HG03558 (cell line): ENCODE measurements at regions not wholly inside any gene's neighbourhood (a gene's known extent, or its start where the extent isn't known, plus 50 kb on each side); places are given as distances from the start of the nearest gene placed in this dataset.
"Not testable (repeated sequence)": the region's sequence is repeated elsewhere in the genome, so short reads cannot be mapped to it uniquely, and the experiment has no call there.

Experiments used
- ATAC-seq: cut with Tn5 transposase; IDR thresholded peaks from one replicate; pipeline ENCODE4 v1.9.1; 2021; ENCODE audit warnings: moderate number of reproducible peaks; ENCODE audit not compliant: unreplicated experiment; ENCODE audit errors: extremely low read depth

DNA sequence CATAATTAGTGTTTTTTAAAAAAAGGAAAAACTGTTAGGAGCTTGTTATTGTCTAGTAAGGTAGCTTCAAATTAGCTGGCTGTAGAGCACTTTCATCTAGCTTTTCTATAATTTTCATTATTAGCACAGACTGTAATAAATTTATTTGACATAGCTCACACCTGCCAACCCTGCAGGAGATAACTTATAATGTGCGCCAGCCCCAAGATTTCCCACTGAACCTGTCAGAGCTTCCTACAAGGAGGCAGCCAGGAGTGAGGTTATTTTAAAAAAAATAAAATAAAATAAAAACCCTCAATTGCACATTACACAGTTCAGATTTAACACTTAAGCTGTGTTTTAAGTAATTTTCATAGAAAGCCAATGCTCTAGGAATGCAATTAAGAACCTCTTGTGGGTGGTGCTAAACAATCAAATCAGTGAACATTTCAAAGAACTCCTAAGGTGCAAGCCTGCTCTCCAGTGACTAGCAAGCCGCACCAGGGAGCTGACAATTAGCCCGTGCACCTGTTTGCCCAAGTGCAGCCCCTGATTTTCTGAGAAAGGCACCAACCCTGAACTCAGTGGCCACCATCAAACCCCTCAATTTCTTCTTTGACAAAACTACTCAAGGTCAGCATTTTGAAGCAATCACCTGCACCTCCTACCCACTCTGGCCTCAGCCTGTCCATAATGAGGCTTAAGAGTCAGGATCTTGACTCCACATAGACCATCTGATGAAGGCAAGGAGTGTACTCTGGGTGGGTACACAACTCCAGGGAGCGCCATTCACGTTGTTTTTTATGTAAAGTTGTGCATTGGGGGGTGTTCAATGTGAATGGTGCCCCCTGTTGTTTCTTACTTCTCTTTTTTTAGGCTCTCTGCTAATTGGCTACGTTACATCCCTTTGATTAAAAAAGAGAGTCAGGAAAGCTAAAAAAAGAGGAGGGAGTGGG, 385.3 kb upstream of the WWC1 start:
- ATAC-seq: no peak

GRCh38 chr5:167908606-167909005, 382.8 kb upstream of the WWC1 start:
- ATAC-seq: no peak

- ATAC-seq: no peak
Measured at GRCh38 chr5:167912941-167913665, 378.3 kb upstream of the WWC1 start.

DNA sequence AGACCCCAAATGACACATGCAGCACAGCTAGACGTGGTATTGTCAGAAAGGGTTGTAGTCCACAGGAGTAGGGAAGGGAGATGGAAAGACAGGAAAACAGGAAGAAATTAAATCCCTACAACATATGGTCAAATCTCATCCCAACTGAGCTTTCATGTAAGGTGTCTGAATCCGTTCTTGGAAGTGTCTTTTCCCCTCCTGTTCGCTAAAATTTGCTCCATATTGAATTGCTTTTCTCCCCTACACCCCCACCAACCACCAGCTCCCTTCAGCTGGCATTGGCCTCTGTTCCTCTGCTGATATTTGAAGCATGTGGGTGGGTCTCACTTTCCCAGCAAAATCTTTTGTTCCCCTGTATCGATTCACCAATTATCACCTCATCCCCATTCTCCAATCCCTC, 376.2 kb upstream of the WWC1 start:
- no peak for ATAC-seq

DNA sequence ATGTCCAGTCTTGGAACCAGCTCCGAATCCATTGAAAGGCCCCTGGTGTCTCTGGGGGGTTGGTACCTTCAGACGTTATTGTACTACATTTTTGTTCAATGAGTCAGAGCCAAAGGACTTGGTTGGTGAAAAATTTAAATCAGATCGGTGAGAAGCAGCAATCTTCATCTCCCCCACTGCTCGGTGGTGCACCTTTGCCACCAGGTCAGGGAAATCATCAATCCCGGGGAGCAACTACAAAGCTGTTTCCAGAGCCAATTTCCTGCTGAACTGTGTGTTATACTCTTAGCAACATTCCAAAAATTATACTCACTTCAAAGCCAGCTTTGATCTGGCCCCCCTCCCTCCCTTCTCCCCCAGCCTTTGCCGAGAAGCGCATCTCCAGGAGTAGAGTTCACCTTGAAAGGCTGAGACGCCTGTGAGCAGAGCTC, 375.2 kb upstream of the WWC1 start:
- ATAC-seq: no peak

DNA sequence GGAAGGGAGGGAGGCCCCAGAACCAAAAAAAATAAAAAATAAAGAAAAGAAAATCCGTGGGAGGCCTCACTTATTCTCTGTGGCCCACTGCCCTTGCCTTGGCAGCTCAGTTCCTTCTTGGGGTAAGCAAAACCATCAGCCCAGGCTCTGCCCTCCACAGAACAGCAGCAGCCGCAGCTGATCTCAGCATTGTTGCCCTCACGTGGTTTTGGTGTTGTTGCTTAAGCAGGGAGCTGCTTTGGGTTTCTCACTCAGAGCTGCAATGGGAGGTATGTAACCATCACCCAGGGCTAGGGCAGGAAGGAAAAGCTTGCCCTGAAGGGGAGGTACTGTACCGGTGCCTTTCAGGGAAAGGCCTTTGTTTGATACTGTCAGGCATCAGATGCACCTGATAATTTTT, 374.7 kb upstream of the WWC1 start:
- ATAC-seq: no peak

DNA sequence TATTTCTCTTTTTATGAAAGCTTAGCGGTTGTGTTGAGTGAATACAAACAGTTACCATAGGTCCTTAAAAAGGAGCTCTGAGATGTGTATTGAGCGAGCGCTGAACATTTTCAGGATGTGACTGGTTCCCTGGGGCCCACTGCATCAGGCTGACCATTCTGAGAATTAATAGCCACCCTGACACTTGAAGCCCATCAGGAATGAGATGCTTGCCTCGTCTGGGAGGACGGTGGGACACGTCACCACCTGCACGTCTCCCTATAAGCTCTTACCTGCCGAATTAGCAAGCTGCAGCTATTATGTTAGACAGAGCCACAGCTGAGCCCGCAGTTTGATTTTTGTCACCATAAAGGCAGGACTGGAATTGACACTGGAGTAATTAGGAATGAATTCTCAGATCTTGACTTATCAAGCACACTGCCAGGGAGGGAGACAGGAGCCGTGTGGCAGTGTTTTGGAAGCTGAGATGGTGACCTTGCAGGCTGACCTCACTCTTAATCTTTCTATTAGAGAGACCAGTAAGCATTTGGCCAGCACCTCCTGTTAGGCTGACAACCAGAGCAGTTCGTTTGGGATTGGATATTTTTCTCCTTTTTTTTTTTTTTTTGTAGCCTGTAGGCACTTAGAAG, 373.1 kb upstream of the WWC1 start:
- ATAC-seq: no peak

DNA sequence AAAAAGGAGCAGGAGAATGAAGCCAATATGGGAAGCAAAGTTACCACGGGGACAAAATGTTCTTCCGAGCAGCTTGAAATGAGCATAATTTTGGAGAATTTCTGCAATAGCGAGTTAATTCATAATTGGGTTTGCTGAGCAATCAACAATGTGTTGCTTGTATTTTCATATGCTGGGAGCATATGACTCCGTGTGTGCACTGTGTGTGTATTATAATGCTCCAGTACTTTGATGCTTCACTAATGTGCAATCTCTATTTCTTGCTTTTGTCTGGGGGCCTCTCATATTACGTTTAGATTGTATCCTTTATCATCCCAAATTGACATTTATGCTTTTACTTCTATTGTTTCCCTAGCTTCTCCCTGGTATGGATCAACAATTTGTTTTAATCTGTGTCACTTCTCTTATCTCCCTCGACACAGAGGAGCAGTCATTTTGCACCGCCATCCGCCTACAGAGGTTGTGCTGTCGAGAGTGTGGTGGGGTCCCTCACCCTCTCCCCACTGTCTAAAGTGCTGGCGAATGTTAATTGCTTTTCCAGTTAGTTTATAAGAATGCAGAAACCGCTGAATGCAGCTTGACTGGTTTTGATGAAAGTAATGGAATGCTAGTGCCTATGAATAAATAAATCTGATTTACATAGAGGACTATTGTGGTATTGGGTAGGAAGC, 372.5 kb upstream of the WWC1 start:
- no peak for ATAC-seq

- no peak for ATAC-seq
Measured at GRCh38 chr5:167920589-167920988, 370.9 kb upstream of the WWC1 start.

DNA sequence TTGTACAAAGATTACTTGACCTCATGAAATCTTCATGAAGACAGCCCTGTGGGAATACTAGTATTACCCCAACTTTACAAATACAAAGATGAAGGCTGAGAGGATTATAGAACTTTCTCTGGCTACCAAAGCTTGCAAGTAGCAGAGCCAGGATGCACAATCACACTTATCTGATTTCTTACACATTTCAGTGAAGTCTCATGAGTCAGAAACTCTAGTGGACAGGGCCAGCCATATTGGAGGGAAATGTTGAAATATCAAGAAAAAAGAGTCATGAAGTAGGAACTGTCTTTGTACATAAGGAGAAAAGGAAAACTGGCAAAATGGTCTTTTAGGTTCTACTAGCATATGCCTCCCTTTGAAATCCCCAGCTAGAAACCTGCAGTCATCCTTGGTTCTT, 369.6 kb upstream of the WWC1 start:
- no peak for ATAC-seq

DNA sequence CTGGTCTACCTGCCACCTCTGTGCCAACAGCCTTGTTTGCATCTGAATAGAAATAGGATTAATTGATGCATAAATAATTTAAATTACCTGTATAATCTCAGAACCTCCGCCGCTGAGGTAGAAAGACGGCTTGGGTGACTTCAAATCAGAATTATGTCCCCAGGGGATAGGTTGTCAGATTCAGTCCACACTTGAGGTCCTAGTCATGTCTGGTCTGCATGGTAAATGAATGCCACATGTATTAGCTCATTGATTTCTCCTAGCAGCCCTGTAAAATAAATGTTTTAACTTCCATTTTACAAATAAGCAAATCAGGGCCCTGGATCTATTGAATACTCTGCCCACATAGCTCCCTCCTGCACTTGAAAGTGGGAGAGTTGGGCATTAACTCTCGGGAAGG, 368.0 kb upstream of the WWC1 start:
- ATAC-seq: no peak

DNA sequence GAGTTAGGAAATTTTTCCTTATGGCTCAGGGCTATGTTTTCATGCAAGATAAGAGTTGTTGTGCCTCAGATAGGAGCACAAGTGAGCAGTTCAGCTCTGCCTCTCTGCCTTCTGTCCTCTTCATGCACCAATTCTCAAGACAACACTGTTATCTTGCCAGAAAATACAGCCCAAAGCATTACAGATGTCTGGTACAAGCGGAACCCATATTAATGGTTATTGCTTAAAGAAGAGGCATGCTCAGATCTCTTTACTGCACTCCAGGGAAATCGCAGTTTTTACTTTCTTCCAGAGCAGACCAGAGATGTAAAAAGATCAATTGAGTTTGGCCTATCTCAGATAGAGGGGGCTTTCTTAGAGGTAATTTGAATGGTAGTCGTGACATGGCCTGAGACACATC, 361.6 kb upstream of the WWC1 start:
- no peak for ATAC-seq

GRCh38 chr5:167934551-167934971, 356.9 kb upstream of the WWC1 start:
- no peak for ATAC-seq

- no peak for ATAC-seq
Measured at GRCh38 chr5:167936022-167936421, 355.4 kb upstream of the WWC1 start.

GRCh38 chr5:167936944-167937634, 354.4 kb upstream of the WWC1 start:
- ATAC-seq: no peak

DNA sequence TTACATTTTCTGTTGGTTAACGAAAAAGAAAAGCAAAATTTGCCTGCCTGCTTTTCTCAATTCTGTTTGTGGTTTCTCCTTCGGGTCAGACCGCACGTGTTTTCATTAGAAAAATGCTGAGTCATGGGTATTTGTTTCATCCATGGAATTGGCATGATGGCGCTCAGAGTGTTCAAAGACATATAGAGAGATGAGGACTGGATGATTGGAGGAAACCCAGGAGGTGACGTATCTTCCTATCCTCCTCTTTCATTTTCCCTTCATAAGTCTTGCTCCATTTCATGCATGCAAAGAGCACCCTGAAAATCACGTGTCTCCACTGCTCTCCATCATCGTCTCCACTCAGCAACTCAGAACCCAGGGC, 353.8 kb upstream of the WWC1 start:
- no peak for ATAC-seq

GRCh38 chr5:167939686-167940085, 351.8 kb upstream of the WWC1 start:
- ATAC-seq: no peak

GRCh38 chr5:167940911-167941310, 350.5 kb upstream of the WWC1 start:
- no peak for ATAC-seq

DNA sequence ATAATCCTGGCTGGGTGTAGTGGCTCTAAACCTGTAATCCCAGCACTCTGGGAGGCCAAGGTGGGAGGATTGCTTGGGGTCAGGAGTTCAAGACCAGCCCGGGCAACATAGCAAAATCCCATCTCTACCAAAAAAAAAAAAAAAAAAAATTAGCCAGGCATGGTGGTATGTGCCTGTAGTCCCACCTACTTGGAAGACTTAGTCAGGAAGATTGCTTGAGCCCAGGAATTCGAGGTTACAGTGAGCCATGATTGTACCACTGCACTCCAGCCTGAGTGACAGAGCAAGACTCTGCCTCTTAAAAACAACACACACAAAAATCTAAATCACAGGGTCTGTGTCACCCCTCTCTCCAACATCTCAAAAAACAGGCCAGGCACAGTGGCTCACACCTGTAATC, 349.9 kb upstream of the WWC1 start:
- not testable (repeated sequence) for ATAC-seq

DNA sequence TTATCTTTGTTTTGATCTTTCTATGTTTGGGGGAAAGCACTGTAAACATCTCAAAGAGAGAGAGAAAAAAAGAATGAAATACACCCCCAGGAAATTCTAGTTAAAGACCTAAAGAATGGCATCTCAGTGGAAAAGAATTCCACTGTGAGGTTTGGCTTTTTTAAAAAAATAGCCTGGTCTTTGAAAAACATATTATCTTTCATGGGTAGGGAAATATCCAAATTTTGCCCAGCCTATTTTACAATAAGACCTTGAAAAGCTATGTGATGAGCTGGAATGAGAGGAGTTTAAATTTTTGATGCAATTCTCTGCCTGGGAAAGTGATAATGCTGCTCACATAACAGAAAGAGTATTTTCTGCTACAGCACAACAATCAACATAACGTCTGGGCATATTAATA, 348.1 kb upstream of the WWC1 start:
- ATAC-seq: no peak
